Stimulated activated CD4-positive, alpha-beta T cell treated with anti-CD3 and anti-CD28 coated beads, Interleukin-2, amount 100 ng/mL, for 48 hours (primary cell): ENCODE measurements at regions not wholly inside any gene's neighbourhood (a gene's known extent, or its start where the extent isn't known, plus 50 kb on each side); places are given as distances from the start of the nearest gene placed in this dataset.
A peak's percentile ranks its signal among the peaks of the same experiment; 100 is the strongest.
"Not testable (repeated sequence)": the region's sequence is repeated elsewhere in the genome, so short reads cannot be mapped to it uniquely, and the experiment has no call there.

Source experiments
- DNase-seq, 2 donors: peaks; one replicate each; pipeline ENCODE4 v3.0.0-alpha.2; 2020

GRCh38 chr4:189845145-189845846 is 95.4 kb upstream of the FRG1 start:
- no peak for DNase-seq

GRCh38 chr4:189846094-189846493 is 94.6 kb upstream of the FRG1 start:
- not testable (repeated sequence) for DNase-seq

- DNase-seq, result not testable (repeated sequence)
Observed at GRCh38 chr4:189846608-189847007, 94.1 kb upstream of the FRG1 start.

- DNase-seq, result not testable (repeated sequence)
Observed at GRCh38 chr4:189848672-189849071, 92.0 kb upstream of the FRG1 start.

- no peak for DNase-seq
Observed at GRCh38 chr4:189850239-189850856, 90.3 kb upstream of the FRG1 start.

GRCh38 chr4:189858435-189858834 is 82.2 kb upstream of the FRG1 start:
- no peak for DNase-seq

- no peak for DNase-seq
Observed at GRCh38 chr4:189861101-189861500, 79.6 kb upstream of the FRG1 start.

GRCh38 chr4:189869236-189869635 is 71.4 kb upstream of the FRG1 start:
- no peak for DNase-seq

- no peak for DNase-seq
Observed at GRCh38 chr4:189870511-189871234, 70.0 kb upstream of the FRG1 start.

GRCh38 chr4:189874591-189874990 is 66.1 kb upstream of the FRG1 start:
- no peak for DNase-seq

- DNase-seq, result peak in 1 of 2 donors; percentile 4
Observed at GRCh38 chr4:189881190-189881589, 59.5 kb upstream of the FRG1 start.

GRCh38 chr4:189888407-189888806 is 52.3 kb upstream of the FRG1 start:
- not testable (repeated sequence) for DNase-seq
